K562 (cell line): ENCODE measurements at regions not wholly inside any gene's neighbourhood (a gene's known extent, or its start where the extent isn't known, plus 50 kb on each side); places are given as distances from the start of the nearest gene placed in this dataset.

Experiments used
- ATAC-seq: fragments of 200-7000 bp; cut with Tn5 transposase; 3 replicates; pipeline ENCODE4 v1.9.1; 2020; ENCODE audit warnings: moderate library complexity
- BruUV-seq: library from RNA; stranded (reverse); fragments of 400-500 nt; replicated peaks from 2 replicates; lab custom pipeline; 2021; lab: Mats Ljungman, UMichigan
- CTCF ChIA-PET: fragments of 300-600 bp; formaldehyde crosslinking; extraction: SDS; loops from one replicate; lab custom pipeline; 2021; ENCODE audit warnings: low intra/inter-chr PET ratio; lab: Yijun Ruan, JAX
- POLR2A ChIA-PET: fragments of 300-600, 350-650 bp; sonication (Branson Sonifier 250); formaldehyde crosslinking; extraction: SDS; loops from one replicate; lab custom pipeline; 2021; ENCODE audit warnings: antibody characterized with exemption, inconsistent platforms; lab: Yijun Ruan, JAX
- DNase-seq, 4 experiments: peaks; one replicate each; pipeline versions ENCODE4 v3.0.0 to v3.0.0-alpha.2; 2011 to 2018; ENCODE audit warnings: low spot score in 3 of 4, mixed read lengths in 3 of 4; ENCODE audit errors: extremely low read depth in 1 of 4
- FAIRE-seq: peaks from 2 replicates; lab custom pipeline; 2011; peaks lifted over from hg19 to GRCh38; lab: Jason Lieb, UNC
- H2AFZ ChIP-seq: 2 replicates; pipeline ENCODE4 v1.6.0; 2011; ENCODE audit warnings: low read depth, low read length, control low read depth, inconsistent platforms
- H3K27ac ChIP-seq: fragments of 200-600 bp; 3 replicates; pipeline ENCODE4 v1.8.0; 2011; ENCODE audit warnings: low read depth, mild to moderate bottlenecking, control low read depth, inconsistent platforms, low read length, moderate library complexity, mixed read lengths; ENCODE audit errors: extremely low read depth
- H3K27me3 ChIP-seq, 2 experiments: fragments of 300-600 bp in 1 of 2; 2 replicates in 1 of 2; 3 replicates in 1 of 2; pipeline versions ENCODE4 v1.6.0 to v1.8.0; 2011; ENCODE audit warnings: inconsistent platforms in 2 of 2, low read length in 2 of 2, mild to moderate bottlenecking in 1 of 2, mixed read lengths in 1 of 2, moderate library complexity in 1 of 2; ENCODE audit not compliant: control insufficient read depth in 2 of 2, insufficient read depth in 2 of 2
- H3K36me3 ChIP-seq: fragments of 300-600 bp; 3 replicates; pipeline ENCODE4 v1.8.0; 2011; ENCODE audit warnings: mild to moderate bottlenecking, low read length, inconsistent platforms; ENCODE audit not compliant: control insufficient read depth, insufficient read depth
- H3K4me1 ChIP-seq, 2 experiments: fragments of 200-600 bp in 1 of 2; replicated peaks in 1 of 2; 2 replicates in 1 of 2; 3 replicates in 1 of 2; pipeline versions ENCODE4 v1.5.1 to v1.8.0; 2011; ENCODE audit warnings: inconsistent platforms in 2 of 2, low read length in 2 of 2, mild to moderate bottlenecking in 1 of 2, mixed read lengths in 1 of 2, moderate library complexity in 1 of 2; ENCODE audit not compliant: control insufficient read depth in 2 of 2, insufficient read depth in 2 of 2
- H3K4me2 ChIP-seq: 2 replicates; pipeline ENCODE4 v1.6.1; 2011; ENCODE audit warnings: low read length, control low read depth, inconsistent platforms, mixed read lengths; ENCODE audit not compliant: insufficient read depth
- H3K4me3 ChIP-seq: fragments of 200-600 bp; sonication (generic), shearing (Covaris generic); 2 replicates; pipeline ENCODE4 v1.5.1; 2016; ENCODE audit warnings: control low read depth, inconsistent platforms
- H3K79me2 ChIP-seq: fragments of 200-600 bp; 3 replicates; pipeline ENCODE4 v1.8.0; 2011; ENCODE audit warnings: low read length, inconsistent platforms; ENCODE audit not compliant: control insufficient read depth, insufficient read depth
- H3K9ac ChIP-seq, 2 experiments: 2 replicates each; pipeline versions ENCODE4 v1.6.0 to v1.6.1; 2011; ENCODE audit warnings: low read depth in 2 of 2, low read length in 2 of 2, control low read depth in 1 of 2, inconsistent platforms in 1 of 2, mild to moderate bottlenecking in 1 of 2, mixed read lengths in 1 of 2; ENCODE audit not compliant: insufficient read depth in 1 of 2
- H3K9me1 ChIP-seq: one replicate; pipeline ENCODE4 v1.6.0; 2011; ENCODE audit warnings: inconsistent platforms, mild to moderate bottlenecking, low read length, moderate library complexity; ENCODE audit not compliant: control insufficient read depth, insufficient read depth
- H3K9me3 ChIP-seq: replicated peaks from 2 replicates; pipeline ENCODE4 v1.5.1; 2011; ENCODE audit warnings: low read depth, low read length, inconsistent platforms; ENCODE audit not compliant: control insufficient read depth, insufficient read depth
- H4K20me1 ChIP-seq: replicated peaks from 2 replicates; pipeline ENCODE4 v1.6.1; 2011; ENCODE audit warnings: low read length, inconsistent platforms, mixed read lengths; ENCODE audit not compliant: control insufficient read depth, insufficient read depth
- CEBPG ChIP-seq, 3 experiments: fragments of 200-800 bp in 1 of 3; sonication (Bioruptor generic) in 1 of 3; sonication (generic) in 1 of 3; formaldehyde crosslinking in 1 of 3; IDR thresholded peaks in 2 of 3; conservative IDR thresholded peaks in 1 of 3; 2 replicates each; pipeline versions ENCODE4 v1.6.1 to v1.8.0; 2016 to 2022; ENCODE audit warnings: missing compliant biosample characterization in 2 of 3, missing genetic modification characterization in 2 of 3, mild to moderate bottlenecking in 1 of 3, missing genetic modification reagents in 1 of 3
- DDX20 ChIP-seq: fragments of 450-650 bp; IDR thresholded peaks from 2 replicates; pipeline ENCODE4 v1.6.1; 2016; ENCODE audit warnings: missing genetic modification characterization, low read depth, mild to moderate bottlenecking, missing compliant biosample characterization, moderate library complexity
- PKNOX1 ChIP-seq: fragments of 450-650 bp; IDR thresholded peaks from 2 replicates; pipeline ENCODE4 v1.6.1; 2016
- TOE1 ChIP-seq, 2 experiments: fragments of 450-650 bp in 1 of 2; sonication (generic) in 1 of 2; formaldehyde crosslinking in 1 of 2; IDR thresholded peaks; 2 replicates each; pipeline versions ENCODE4 v1.7.1 to v1.8.0; 2016 to 2022; ENCODE audit warnings: borderline replicate concordance in 2 of 2, mild to moderate bottlenecking in 2 of 2, antibody characterized with exemption in 1 of 2, inconsistent platforms in 1 of 2, low read depth in 1 of 2, missing genetic modification reagents in 1 of 2, moderate library complexity in 1 of 2
- ZFP36 ChIP-seq: fragments of 150-350 bp; IDR thresholded peaks from 2 replicates; pipeline ENCODE4 v1.6.1; 2018; ENCODE audit warnings: low read length, low read depth; ENCODE audit not compliant: partially characterized antibody
- WGBS: fragments of 100-300 bp; shearing (Covaris generic); methylation state at CpG from one replicate; pipeline ENCODE4 v1.1.6; 2016; ENCODE audit warnings: low coverage, mixed read lengths; ENCODE audit not compliant: insufficient coverage; ENCODE audit errors: missing lambda C conversion rate; 5-methylcytosine and 5-hydroxymethylcytosine counted together
- in situ Hi-C: fragments of 300-500 bp; cut with MboI; formaldehyde crosslinking; loops from 4 replicates; pipeline ENCODE4 v1.15.0; 2018; ENCODE audit warnings: inconsistent platforms, mixed read lengths
- intact Hi-C: fragments of 100-400 bp; cut with micrococcal nuclease; formaldehyde crosslinking; loops from 2 replicates; pipeline ENCODE4 v1.14.2; 2022

- peaks cover 48 to 66% of the 10 kb centered on the region in 2 experiments for H3K27me3 ChIP-seq
- H3K4me3 ChIP-seq = no peak overlapping the region
- H3K9me3 ChIP-seq = no peaks in the 10 kb centered on the region
- no peak; the same call in 2 of the 3 replicates for ATAC-seq
- TF ChIP-seq PKNOX1 (peak; percentile 31; the same call in 1 of the 2 replicates), DDX20 (tag) (no peak), TOE1 (IDR thresholded peaks at IDR 0.05; ENCODE audit: borderline replicate concordance) (no peak), TOE1 (CRISPR knock-in tag; IDR thresholded peaks at IDR 0.05; ENCODE audit: borderline replicate concordance, low read depth) (no peak), ZFP36 (peak; percentile 27), CEBPG (CRISPR knock-in tag; IDR thresholded peaks at IDR 0.05) (0 out of 2 replicates have a peak, but pooled peaks have one; percentile 14), CEBPG (tag; conservative IDR thresholded peaks at IDR 0.05 in 1 of 2, IDR thresholded peaks at IDR 0.05 in 1 of 2) (no peak)
- DNase-seq = no peak
- in situ Hi-C loops = no loop called here
- H3K36me3 ChIP-seq = no peaks in the 10 kb centered on the region
- BruUV-seq = no TSS peak
- 1% methylated on average over 15 of the region's 15 CpGs for WGBS
- no peak for FAIRE-seq
- H4K20me1 ChIP-seq = no peaks in the 10 kb centered on the region
- no peaks in the 10 kb centered on the region for H3K9me1 ChIP-seq
- H3K4me2 ChIP-seq = no peak overlapping the region
- no peaks in the 10 kb centered on the region for H3K4me1 ChIP-seq
- H3K9ac ChIP-seq = peak overlapping the region in 1 of 2 experiments; percentile 10; a peak in 1 of 4 replicates
- ChIA-PET CTCF (no interaction called here), POLR2A (interaction anchor here (0.7 to 1.1 kb wide), 2 partner anchors 8 to 308 kb away, joined by 3 to 4 read pairs; no protein-coding TSS in a partner anchor)
- no peak overlapping the region for H2AFZ ChIP-seq
- H3K79me2 ChIP-seq = no peaks in the 10 kb centered on the region
- intact Hi-C loops = no loop called here
- no peak overlapping the region for H3K27ac ChIP-seq
Measured at GRCh38 chr1:25140073-25140797, 92.1 kb downstream of the SYF2 start.
